Liver (tissue), 3 donors: ENCODE measurements at regions not wholly inside any gene's neighbourhood (a gene's known extent, or its start where the extent isn't known, plus 50 kb on each side); places are given as distances from the start of the nearest gene placed in this dataset.

Source experiments
- HNF4G ChIP-seq: IDR thresholded peaks from 2 replicates; pipeline ENCODE4 v1.6.1; 2016; ENCODE audit warnings: antibody characterized with exemption
- TF ChIP-seq, protein P1 (sequence below): IDR thresholded peaks from 2 replicates; pipeline ENCODE4 v1.6.1; 2016; ENCODE audit warnings: antibody characterized with exemption
- TF ChIP-seq, protein P2 (sequence below): fragments of 150-350 bp; IDR thresholded peaks from 2 replicates; pipeline ENCODE4 v1.5.1; 2017; ENCODE audit warnings: improper control_type of control experiment, low read depth, low read length; ENCODE audit not compliant: missing input control
- donor health status: healthy.
- donor health status: healthy.

DNA sequence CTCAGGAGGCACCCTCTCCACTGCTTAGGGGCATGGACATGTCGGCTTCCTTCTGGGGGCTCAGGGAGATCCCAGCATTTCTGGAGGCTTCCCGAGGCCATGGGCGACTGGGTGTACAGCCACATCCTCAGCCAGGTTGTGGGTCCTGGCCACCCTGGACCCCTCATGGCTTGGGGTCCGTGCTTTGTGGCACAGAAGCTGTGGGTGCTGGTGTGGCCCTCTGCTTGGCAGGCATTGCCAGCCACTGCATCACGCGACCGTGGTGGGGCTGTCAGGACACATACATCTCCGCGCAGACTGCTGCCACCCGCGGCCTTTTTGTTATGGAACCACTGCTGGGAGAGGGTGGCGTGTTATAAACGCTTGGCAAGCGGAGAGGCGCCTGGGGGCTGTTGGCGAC, 1174.9 kb downstream of the BRD1 start:
- TF ChIP-seq, protein P1, sequence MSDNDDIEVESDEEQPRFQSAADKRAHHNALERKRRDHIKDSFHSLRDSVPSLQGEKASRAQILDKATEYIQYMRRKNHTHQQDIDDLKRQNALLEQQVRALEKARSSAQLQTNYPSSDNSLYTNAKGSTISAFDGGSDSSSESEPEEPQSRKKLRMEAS = no peak
- TF ChIP-seq, protein P2, sequence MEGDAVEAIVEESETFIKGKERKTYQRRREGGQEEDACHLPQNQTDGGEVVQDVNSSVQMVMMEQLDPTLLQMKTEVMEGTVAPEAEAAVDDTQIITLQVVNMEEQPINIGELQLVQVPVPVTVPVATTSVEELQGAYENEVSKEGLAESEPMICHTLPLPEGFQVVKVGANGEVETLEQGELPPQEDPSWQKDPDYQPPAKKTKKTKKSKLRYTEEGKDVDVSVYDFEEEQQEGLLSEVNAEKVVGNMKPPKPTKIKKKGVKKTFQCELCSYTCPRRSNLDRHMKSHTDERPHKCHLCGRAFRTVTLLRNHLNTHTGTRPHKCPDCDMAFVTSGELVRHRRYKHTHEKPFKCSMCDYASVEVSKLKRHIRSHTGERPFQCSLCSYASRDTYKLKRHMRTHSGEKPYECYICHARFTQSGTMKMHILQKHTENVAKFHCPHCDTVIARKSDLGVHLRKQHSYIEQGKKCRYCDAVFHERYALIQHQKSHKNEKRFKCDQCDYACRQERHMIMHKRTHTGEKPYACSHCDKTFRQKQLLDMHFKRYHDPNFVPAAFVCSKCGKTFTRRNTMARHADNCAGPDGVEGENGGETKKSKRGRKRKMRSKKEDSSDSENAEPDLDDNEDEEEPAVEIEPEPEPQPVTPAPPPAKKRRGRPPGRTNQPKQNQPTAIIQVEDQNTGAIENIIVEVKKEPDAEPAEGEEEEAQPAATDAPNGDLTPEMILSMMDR = no peak
- TF ChIP-seq HNF4G = no peak
